ENCODE measurements at regions not wholly inside any gene's neighbourhood (a gene's known extent, or its start where the extent isn't known, plus 50 kb on each side); places are given as distances from the start of the nearest gene placed in this dataset.
"Not testable (repeated sequence)": the region's sequence is repeated elsewhere in the genome, so short reads cannot be mapped to it uniquely, and the experiment has no call there.

DNA sequence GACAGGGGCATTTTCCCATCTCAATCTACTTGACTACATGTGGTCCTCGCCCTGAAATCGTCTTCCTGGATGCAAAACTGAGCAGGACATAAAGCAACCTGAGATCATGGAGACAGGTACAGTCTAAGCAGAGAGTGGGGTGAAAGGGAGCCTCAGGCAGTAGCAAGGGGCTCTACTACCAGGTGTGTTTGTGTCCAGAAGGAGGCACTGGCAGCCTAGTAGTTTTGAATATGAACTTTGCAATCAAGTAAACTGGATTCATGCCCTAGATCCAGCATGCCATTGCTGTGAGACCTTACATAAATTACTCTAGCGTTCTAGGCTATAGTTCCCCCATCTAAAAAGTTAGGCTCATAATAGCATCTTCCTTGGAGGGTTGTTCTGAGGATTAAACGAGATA, 147.4 kb downstream of the TXNL1 start:
- DNase-seq (ENCODE audit: low read depth in 4 of 4, low spot score in 3 of 4) = no peak

DNA sequence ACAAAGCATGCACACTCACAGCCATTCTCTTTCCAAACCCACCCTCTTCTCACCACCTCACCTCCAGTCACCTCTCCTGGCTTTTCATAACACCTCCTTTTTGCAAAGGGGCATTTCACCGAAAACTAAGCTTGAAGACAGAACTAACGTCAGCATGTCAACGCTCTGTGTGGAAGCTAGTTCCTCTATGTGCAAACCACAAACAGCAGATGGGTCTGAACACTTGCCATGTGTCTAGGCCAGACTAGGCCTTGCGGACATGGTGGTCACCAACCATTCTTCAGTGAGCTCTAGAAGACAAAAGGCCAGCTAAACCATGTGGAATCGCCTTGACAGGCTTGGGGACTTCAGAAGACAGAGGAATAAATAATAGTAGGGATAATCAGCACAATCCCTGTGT, 148.5 kb downstream of the TXNL1 start:
- no peak for DNase-seq (ENCODE audit: low read depth in 4 of 4, low spot score in 3 of 4)

- DNase-seq (ENCODE audit: low read depth in 4 of 4, low spot score in 3 of 4) = no peak
These were observed 149.7 kb downstream of the TXNL1 start for GRCh38 chr18:56488739-56489138.

DNA sequence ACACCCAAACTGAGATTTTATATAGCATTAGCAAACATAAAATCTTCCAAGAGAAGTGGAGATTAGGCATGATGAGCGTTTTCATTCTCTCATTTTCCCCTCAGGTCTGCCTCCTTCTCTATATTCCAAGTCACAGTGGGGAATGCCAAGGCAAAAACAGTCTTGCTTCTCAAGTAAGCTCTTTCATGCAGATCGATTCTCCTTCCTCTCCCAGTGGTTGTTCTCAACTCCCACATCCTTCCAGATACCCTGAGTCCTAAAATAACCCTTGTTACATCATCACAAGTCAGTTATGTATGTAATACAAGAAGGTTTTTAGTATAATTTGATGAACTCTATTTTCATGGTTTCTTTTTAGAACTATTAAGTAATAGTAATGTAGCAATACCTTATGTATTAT, 150.6 kb downstream of the TXNL1 start:
- no peak for DNase-seq (ENCODE audit: low read depth in 4 of 4, low spot score in 3 of 4)

DNA sequence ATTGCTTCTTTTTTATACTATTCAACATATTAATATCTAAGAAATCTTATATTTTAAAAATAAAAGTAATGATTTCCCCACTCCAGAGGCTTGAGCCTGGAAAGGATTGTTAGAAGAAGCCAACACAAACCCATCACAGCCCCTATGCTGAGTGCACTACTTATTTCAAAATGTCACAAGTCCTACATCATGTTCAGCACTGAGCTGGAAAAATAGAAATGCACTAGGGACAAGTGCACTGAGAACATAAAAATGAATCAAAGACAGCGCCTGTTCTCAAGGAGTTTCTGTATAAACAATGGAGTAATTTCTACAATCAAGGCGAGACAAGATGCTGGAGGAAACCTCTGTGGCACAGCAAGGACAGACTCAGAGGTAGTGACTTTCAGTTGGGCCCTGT, 155.0 kb downstream of the TXNL1 start:
- DNase-seq (ENCODE audit: low read depth in 4 of 4, low spot score in 3 of 4) = no peak

GRCh38 chr18:56482813-56483212, 155.6 kb downstream of the TXNL1 start:
- DNase-seq (ENCODE audit: low read depth in 4 of 4, low spot score in 3 of 4) = not testable (repeated sequence)

DNA sequence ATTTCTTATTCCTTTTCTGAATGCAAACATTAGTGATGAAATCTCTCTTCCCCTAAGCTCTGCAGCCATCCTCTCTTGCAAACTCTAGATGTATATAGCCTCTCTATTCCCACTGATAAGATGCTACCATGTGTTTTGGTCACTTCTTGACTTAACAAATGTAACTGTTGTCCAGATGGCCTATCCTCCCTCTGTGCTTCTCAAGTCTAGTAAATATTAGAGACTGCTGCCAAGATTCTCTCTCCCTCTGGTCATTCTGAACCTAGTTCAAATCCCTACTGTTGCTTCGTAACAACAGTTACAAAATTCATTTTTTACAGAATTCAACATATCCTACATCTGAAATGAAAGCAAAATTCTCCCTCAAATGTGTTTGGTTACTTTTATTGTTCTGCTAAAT, 156.6 kb downstream of the TXNL1 start:
- no peak for DNase-seq (ENCODE audit: low read depth in 4 of 4, low spot score in 3 of 4)

DNA sequence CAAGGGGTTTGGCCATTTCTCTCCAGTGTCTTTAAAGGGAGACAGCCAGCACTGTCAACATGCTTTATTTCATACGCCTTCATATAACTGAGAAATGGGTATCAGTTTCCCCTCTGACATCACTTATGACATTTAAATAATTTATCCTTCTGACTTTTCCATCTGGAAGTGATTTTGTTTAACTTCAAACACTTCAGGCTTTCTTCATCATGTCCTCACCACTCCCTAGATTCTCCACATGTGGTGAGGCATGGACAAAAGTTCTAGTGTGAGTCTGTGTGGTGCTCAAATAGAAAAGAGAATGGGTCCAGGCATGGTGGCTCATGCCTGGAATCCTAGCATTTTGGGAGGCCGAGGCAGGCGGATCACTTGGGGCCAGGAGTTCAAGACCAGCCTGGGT, 158.6 kb downstream of the TXNL1 start:
- no peak for DNase-seq (ENCODE audit: low read depth in 4 of 4, low spot score in 3 of 4)

- no peak for DNase-seq (ENCODE audit: low read depth in 4 of 4, low spot score in 3 of 4)
These were observed 163.1 kb downstream of the TXNL1 start for GRCh38 chr18:56475250-56475649.

DNA sequence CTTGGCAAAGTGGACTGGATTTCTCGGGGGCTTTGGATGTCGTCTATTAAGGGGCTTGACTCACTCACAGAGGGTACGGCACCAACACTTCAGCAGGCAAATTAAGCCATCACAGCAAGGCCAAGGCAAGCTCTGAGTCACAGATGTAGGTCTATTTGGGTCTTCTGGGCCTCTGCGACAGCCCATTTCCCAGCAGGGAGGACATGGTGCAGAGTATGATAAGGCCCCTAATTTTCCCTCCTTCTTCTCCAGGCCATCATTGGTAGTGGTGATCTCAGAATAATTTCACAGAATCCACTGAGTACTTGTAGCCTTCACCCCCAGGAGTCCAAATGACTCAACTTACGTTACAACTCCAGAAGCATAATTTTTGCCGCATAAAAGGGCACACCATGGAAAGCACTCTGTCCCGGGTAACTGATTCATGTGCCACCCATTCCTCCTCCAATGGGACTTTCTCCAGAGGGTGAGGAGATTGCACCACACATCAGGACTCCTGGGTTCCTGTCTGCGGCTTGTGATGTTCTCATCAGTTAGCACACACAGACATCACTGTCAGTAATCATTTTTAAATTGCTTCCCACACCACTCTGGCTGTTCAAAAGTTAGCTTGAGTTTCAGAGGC, 164.9 kb downstream of the TXNL1 start:
- DNase-seq (ENCODE audit: low read depth in 4 of 4, low spot score in 3 of 4) = no peak

DNA sequence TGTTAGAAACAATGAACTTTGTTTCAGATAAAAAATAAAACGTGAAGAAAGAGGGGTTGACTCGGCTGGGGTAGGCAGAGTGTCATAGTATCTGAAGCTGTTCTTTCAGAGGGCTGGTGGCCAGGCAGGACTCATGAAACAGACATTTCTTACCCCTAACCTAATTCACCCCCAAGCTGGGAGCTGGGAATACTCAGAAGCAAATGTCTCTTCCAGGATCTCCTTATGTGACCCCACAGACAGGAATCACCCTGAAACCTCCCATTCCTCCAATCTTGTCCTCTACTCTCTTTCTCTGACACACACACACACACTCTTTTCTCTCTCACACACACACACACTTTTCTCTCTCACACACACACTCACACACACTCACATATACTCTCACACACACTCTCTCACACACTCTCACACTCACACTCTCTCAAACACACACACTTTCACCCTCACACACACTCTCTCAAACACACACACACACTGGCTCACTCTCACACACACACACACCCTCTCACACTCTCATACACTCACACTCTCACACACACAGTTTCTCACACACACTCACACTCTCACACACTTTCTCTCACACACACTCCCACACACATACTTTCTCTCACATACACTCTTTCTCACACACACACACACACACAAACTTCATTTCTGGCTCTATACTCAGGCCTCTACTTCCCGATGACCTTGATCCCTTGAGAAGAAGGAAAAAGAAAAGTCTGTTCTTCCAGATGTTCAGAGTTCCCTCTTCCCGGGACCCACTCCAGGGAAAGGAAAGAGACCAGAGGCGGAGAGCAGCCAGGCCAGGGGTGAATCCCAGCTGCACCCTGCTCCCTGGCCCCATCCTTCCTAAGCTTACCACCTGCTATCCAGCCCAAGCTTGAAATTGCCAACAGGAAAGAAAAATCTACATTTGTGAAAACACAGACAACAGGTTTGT, 167.7 kb downstream of the TXNL1 start:
- no peak for DNase-seq (ENCODE audit: low read depth in 4 of 4, low spot score in 3 of 4)

DNA sequence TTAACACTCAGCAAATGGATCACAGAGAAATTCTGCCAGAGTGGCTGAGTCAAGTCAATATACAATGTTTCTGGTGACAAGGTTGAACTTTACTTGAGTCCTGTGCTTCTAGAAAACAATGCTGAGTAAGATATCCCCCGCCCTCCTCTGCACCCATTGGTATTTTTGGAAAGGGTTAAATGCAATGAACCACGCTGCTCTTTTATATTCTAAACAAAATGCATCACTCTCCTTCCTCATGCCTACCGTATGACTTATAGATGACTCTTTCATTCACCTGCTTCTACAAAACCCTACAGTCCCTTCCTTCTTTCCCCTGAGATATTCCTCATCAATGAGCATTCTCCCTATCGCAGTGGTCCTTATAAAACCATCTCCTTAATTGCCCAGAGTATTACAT, 168.8 kb downstream of the TXNL1 start:
- no peak for DNase-seq (ENCODE audit: low read depth in 4 of 4, low spot score in 3 of 4)

GRCh38 chr18:56468396-56468795, 170.0 kb downstream of the TXNL1 start:
- no peak for DNase-seq (ENCODE audit: low read depth in 4 of 4, low spot score in 3 of 4)

DNA sequence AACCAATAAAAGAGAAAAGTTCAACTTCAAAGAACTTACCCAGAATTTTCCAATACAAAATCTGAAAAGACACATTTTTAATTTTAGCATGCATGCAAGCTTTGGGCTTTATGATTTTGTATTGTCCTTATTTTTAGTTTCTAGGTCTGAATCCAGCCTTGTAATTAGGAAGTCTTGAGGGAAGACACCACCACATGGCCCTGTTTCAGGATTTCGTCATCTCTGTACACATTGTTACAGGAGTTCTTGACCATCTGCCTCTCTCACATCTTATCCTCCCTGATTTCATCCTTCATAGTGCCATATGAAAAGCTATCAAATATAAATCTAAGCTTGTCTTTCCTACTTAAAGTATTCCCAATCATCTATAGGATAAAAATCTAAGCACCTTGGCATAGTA, 176.1 kb downstream of the TXNL1 start:
- no peak for DNase-seq (ENCODE audit: low read depth in 4 of 4, low spot score in 3 of 4)

- DNase-seq (ENCODE audit: low read depth in 4 of 4, low spot score in 3 of 4) = no peak
These were observed 177.2 kb downstream of the TXNL1 start for GRCh38 chr18:56461151-56461550.

DNA sequence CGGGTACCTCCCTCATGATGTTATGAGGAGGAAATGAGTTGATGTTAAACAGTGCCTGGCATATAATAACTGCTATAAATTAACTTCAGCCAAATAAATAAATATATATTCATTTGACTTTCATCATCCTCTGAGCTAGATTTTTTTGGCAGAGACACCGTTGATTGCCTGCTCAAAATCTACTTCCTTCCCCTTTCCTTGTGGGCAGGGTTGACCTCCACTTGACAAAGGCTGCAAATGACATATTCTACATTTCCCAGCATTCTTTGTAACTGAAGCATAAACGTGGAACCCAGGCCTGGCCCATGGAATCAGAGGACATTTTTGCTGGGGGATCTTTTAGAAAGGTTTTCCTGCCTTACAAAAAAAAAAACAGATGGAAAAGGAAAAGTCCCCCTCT, 177.8 kb downstream of the TXNL1 start:
- DNase-seq (ENCODE audit: low read depth in 4 of 4, low spot score in 3 of 4) = no peak

DNA sequence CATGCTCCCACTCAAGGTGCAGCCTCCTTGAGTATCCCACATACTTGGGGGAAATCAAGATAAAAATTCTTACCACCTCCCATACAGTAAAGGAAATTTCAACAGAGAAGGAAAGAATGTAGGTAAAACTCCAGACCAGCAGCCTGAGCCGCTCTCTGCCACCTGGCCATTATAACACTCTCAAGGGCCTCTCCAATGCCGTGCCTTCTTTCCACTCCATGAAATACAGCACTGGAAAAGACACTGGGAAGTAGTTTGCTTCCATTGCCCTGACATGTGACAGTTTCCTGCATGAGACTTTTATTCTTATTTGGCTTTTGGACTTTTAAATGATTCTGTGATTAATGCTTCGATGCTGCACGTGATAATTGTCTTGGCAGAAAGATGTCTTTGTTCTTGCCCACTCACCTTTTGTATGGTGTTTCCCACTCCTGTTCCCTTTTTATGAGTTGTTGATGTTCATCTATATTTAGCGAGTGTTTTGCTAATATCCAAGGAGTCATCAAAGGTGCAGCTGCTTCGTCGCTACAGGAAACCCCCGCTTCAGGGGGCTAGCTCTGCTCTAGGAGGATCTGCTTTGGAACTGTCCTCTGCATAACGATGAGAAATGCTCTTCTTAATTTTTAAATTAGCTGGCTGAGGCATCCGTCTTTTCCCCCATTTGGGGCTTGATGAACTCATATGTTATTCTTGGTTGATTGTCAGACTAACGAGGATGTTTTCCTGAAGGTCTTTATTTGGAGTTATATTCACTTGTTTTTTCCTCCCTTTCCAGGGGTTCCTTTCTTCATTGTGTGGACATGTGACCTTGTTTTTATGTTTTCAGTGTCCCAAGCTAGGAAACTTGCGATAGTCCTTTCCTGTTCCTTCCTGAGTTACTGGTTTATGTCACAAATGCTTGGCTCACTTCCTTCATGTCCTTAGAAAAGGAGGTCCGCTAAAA, 179.4 kb downstream of the TXNL1 start:
- DNase-seq (ENCODE audit: low read depth in 4 of 4, low spot score in 3 of 4) = no peak

DNA sequence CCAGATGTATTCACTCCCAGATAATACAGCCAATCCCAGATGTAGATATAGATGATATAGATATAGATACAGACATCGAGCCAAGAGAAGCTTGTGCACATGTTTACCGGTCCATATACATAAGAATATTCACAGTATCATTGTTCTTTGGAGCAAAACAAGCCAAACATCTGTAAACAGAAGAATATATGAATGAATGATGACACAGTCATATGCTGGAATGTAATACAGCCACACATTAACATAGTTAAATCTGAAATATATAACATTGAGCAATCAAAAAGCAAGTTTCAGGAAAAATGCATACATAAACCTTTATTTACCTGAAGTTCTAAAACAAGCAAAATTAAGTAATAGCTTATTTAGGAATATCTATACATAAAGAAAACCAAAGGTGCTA, 182.5 kb downstream of the TXNL1 start:
- no peak for DNase-seq (ENCODE audit: low read depth in 4 of 4, low spot score in 3 of 4)

DNA sequence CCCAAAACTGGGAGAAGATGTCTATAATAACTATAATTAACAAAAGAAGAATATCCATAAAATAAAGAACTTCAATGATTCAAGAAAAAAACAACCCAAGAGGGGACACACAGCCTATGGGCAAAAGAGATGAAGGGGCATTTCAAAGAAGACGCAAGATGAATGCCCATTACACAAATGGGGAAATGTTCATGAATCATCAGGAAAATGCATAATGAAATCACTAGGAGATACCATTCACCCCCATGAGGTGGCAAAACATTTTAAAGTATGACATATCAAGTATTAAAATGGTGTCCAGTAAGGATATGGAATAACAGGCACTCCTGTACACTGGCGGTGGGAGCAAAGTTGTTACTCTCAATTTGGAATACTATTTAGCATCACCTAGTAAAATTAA, 183.3 kb downstream of the TXNL1 start:
- DNase-seq (ENCODE audit: low read depth in 4 of 4, low spot score in 3 of 4) = no peak

GRCh38 chr18:56453631-56454030, 184.8 kb downstream of the TXNL1 start:
- DNase-seq (ENCODE audit: low read depth in 4 of 4, low spot score in 3 of 4) = no peak

GRCh38 chr18:56451188-56451587, 187.2 kb downstream of the TXNL1 start:
- DNase-seq (ENCODE audit: low read depth in 4 of 4, low spot score in 3 of 4) = no peak

All from left renal pelvis (tissue), 4 donors.